ENCODE measurements at regions not wholly inside any gene's neighbourhood (a gene's known extent, or its start where the extent isn't known, plus 50 kb on each side); places are given as distances from the start of the nearest gene placed in this dataset.

DNA sequence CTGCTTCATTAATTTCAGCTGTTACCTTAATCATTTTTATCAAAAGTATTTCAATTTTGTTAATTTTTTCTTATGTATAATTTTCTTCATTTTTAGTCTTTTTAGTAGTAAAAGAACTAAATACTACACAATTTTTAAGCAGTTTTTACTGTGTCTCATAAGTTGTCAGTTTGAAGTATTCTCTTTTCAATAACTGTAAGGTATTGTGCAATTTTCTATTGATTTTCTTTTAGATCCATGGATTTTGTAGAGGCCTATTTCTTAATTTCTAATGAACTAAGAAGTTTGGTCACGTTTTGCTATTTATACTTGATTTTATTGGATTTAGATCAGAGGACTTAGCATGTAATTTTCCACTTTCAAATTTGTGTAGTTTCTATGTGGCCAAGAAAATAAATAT lies 207.7 kb upstream of the PRR16 start:
- Histone ChIP-seq H3K9ac (ENCODE audit: low read length) (no peak overlapping the region), H4K20me1 (ENCODE audit: insufficient read depth, low read length) (no peaks in the 10 kb centered on the region), H2AFZ (ENCODE audit: low read depth, low read length) (no peak overlapping the region), H3K79me2 (ENCODE audit: insufficient read depth, low read length) (no peaks in the 10 kb centered on the region), H3K9me3 (ENCODE audit: insufficient read depth, low read depth, low read length) (no peaks in the 10 kb centered on the region), H3K4me2 (ENCODE audit: low read length) (no peak overlapping the region), H3K27ac (ENCODE audit: low read depth, low read length) (no peak overlapping the region), H3K36me3 (ENCODE audit: insufficient read depth, low read length) (no peaks in the 10 kb centered on the region), H3K27me3 (ENCODE audit: insufficient read depth, low read length) (no peaks in the 10 kb centered on the region), H3K4me3 (ENCODE audit: insufficient read depth, low read depth, low read length) (no peak overlapping the region), H3K4me1 (ENCODE audit: insufficient read depth, low read length) (no peaks in the 10 kb centered on the region)
- DNase-seq (ENCODE audit: low read depth): no peak
- no peak for FAIRE-seq
- no peak overlapping the region for H3K4me3 Mint-ChIP-seq (ENCODE audit: unreplicated experiment)
- H3K4me1 Mint-ChIP-seq (ENCODE audit: low read depth, unreplicated experiment): peaks cover 16% of the 10 kb centered on the region
- no peaks in the 10 kb centered on the region for H3K36me3 Mint-ChIP-seq (ENCODE audit: low read depth, unreplicated experiment)
- no peaks in the 10 kb centered on the region for H3K9me3 Mint-ChIP-seq (ENCODE audit: unreplicated experiment)
- no peak overlapping the region for H3K27ac Mint-ChIP-seq (ENCODE audit: unreplicated experiment)
- no peak for TF ChIP-seq EZH2 (IDR thresholded peaks at IDR 0.05; ENCODE audit: insufficient read depth, low read length)
- TF ChIP-seq, protein P1, sequence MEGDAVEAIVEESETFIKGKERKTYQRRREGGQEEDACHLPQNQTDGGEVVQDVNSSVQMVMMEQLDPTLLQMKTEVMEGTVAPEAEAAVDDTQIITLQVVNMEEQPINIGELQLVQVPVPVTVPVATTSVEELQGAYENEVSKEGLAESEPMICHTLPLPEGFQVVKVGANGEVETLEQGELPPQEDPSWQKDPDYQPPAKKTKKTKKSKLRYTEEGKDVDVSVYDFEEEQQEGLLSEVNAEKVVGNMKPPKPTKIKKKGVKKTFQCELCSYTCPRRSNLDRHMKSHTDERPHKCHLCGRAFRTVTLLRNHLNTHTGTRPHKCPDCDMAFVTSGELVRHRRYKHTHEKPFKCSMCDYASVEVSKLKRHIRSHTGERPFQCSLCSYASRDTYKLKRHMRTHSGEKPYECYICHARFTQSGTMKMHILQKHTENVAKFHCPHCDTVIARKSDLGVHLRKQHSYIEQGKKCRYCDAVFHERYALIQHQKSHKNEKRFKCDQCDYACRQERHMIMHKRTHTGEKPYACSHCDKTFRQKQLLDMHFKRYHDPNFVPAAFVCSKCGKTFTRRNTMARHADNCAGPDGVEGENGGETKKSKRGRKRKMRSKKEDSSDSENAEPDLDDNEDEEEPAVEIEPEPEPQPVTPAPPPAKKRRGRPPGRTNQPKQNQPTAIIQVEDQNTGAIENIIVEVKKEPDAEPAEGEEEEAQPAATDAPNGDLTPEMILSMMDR (IDR thresholded peaks at IDR 0.05; ENCODE audit: insufficient read depth, low read depth, low read length): no peak
- H3K27me3 Mint-ChIP-seq (ENCODE audit: low read depth, unreplicated experiment): no peaks in the 10 kb centered on the region

DNA sequence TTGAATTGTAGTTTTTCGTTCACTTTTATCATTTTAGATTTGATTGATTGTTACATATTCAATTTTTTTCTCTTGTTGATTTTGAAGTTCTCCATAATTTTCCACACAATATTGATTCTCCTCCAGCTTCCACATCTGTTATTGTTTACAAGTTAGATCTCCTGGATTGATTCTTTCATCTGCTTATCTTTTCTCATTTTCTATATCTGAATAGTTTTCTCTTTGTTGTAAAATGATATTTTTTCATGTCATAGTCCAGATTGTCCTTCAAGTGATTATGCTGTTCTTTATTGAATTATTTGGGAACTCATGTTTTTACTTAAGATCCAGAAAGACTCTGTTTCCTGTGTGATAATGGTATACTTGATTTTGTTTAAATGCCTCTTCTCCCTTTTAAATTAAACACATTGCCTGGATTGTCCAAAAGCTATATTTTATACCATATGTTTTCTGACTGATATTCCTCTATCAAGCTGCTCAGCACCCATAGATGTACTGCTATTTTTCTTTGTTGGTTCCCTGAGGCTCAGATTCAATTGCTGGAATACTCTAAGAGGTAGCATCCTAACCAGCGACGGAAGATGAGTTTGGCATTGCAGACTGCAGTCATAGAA lies 206.6 kb upstream of the PRR16 start:
- Histone ChIP-seq H3K36me3 (ENCODE audit: insufficient read depth, low read length) (no peaks in the 10 kb centered on the region), H2AFZ (ENCODE audit: low read depth, low read length) (no peak overlapping the region), H3K9me3 (ENCODE audit: insufficient read depth, low read depth, low read length) (no peaks in the 10 kb centered on the region), H3K27ac (ENCODE audit: low read depth, low read length) (no peak overlapping the region), H3K9ac (ENCODE audit: low read length) (no peak overlapping the region), H3K79me2 (ENCODE audit: insufficient read depth, low read length) (no peaks in the 10 kb centered on the region), H3K4me1 (ENCODE audit: insufficient read depth, low read length) (no peaks in the 10 kb centered on the region), H3K4me2 (ENCODE audit: low read length) (no peak overlapping the region), H3K4me3 (ENCODE audit: insufficient read depth, low read depth, low read length) (no peak overlapping the region), H3K27me3 (ENCODE audit: insufficient read depth, low read length) (no peaks in the 10 kb centered on the region), H4K20me1 (ENCODE audit: insufficient read depth, low read length) (no peaks in the 10 kb centered on the region)
- no peak for DNase-seq (ENCODE audit: low read depth)
- Mint-ChIP-seq H3K4me3 (ENCODE audit: unreplicated experiment) (no peak overlapping the region), H3K27me3 (ENCODE audit: low read depth, unreplicated experiment) (no peaks in the 10 kb centered on the region), H3K4me1 (ENCODE audit: low read depth, unreplicated experiment) (peaks cover 16% of the 10 kb centered on the region), H3K27ac (ENCODE audit: unreplicated experiment) (no peak overlapping the region), H3K36me3 (ENCODE audit: low read depth, unreplicated experiment) (no peaks in the 10 kb centered on the region), H3K9me3 (ENCODE audit: unreplicated experiment) (no peaks in the 10 kb centered on the region)
- FAIRE-seq: no peak
- TF ChIP-seq EZH2 (IDR thresholded peaks at IDR 0.05; ENCODE audit: insufficient read depth, low read length): no peak
- TF ChIP-seq, protein P1 (IDR thresholded peaks at IDR 0.05; ENCODE audit: insufficient read depth, low read depth, low read length): no peak

DNA sequence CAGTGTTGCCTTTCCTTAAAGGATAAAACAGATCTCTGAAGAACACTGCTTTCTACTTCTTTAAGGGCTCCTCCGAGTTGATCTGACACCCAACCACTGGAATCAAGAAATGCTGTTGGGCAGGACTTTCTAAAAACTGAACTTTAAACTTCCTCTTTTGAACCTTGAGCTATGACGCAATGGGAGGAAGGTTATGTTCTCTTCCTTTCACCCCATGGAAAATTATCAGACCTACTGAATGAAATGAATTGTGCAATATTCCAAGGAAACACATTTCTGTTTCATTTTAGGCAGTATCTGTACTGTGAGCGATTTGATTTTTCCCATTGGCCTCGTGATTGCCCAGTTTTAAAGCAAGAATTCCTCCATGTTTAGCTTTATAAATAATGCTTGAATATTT lies 206.0 kb upstream of the PRR16 start:
- H3K4me1 ChIP-seq (ENCODE audit: insufficient read depth, low read length): no peaks in the 10 kb centered on the region
- no peaks in the 10 kb centered on the region for H3K27me3 Mint-ChIP-seq (ENCODE audit: low read depth, unreplicated experiment)
- no peak overlapping the region for H3K27ac ChIP-seq (ENCODE audit: low read depth, low read length)
- H3K4me2 ChIP-seq (ENCODE audit: low read length): no peak overlapping the region
- H3K4me1 Mint-ChIP-seq (ENCODE audit: low read depth, unreplicated experiment): peaks cover 11% of the 10 kb centered on the region
- no peaks in the 10 kb centered on the region for H4K20me1 ChIP-seq (ENCODE audit: insufficient read depth, low read length)
- no peak overlapping the region for H3K4me3 Mint-ChIP-seq (ENCODE audit: unreplicated experiment)
- no peak overlapping the region for H3K27ac Mint-ChIP-seq (ENCODE audit: unreplicated experiment)
- TF ChIP-seq EZH2 (IDR thresholded peaks at IDR 0.05; ENCODE audit: insufficient read depth, low read length): no peak
- TF ChIP-seq, protein P1 (IDR thresholded peaks at IDR 0.05; ENCODE audit: insufficient read depth, low read depth, low read length): no peak
- no peaks in the 10 kb centered on the region for H3K36me3 ChIP-seq (ENCODE audit: insufficient read depth, low read length)
- FAIRE-seq: no peak
- no peak overlapping the region for H3K9ac ChIP-seq (ENCODE audit: low read length)
- no peaks in the 10 kb centered on the region for H3K27me3 ChIP-seq (ENCODE audit: insufficient read depth, low read length)
- no peak for DNase-seq (ENCODE audit: low read depth)
- H3K9me3 Mint-ChIP-seq (ENCODE audit: unreplicated experiment): no peaks in the 10 kb centered on the region
- H2AFZ ChIP-seq (ENCODE audit: low read depth, low read length): no peak overlapping the region
- H3K4me3 ChIP-seq (ENCODE audit: insufficient read depth, low read depth, low read length): no peak overlapping the region
- H3K9me3 ChIP-seq (ENCODE audit: insufficient read depth, low read depth, low read length): no peaks in the 10 kb centered on the region
- no peaks in the 10 kb centered on the region for H3K36me3 Mint-ChIP-seq (ENCODE audit: low read depth, unreplicated experiment)
- no peaks in the 10 kb centered on the region for H3K79me2 ChIP-seq (ENCODE audit: insufficient read depth, low read length)
